ENCODE measurements at regions not wholly inside any gene's neighbourhood (a gene's known extent, or its start where the extent isn't known, plus 50 kb on each side); places are given as distances from the start of the nearest gene placed in this dataset.
A peak's percentile ranks its signal among the peaks of the same experiment; 100 is the strongest.
"Not testable (repeated sequence)": the region's sequence is repeated elsewhere in the genome, so short reads cannot be mapped to it uniquely, and the experiment has no call there.

GRCh38 chr12:45490232-45490881 lies 239.1 kb upstream of the ARID2 start:
- no peak for DNase-seq (ENCODE audit: low read depth)

GRCh38 chr12:45494279-45494678 lies 235.2 kb upstream of the ARID2 start:
- DNase-seq (ENCODE audit: low read depth) = no peak

DNA sequence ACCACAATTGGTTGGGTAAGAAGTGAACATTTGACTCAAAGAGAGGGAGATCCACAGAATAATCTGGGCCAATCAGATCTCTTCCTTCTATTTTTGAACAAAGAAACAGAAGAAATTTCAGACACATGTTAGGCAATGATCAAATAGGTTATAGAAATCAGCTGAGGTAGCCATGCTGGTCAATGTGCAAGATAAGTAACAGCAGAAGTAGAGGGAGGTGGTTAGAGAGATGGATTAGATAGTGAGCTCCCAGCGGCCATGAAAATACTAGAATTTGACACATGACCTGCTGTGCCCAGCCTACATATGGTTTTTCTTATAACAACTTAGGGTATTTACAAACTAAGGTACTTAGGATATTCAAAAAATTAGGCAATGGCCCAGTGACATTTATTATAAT lies 230.9 kb upstream of the ARID2 start:
- DNase-seq (ENCODE audit: low read depth) = no peak

GRCh38 chr12:45502481-45503128 lies 226.9 kb upstream of the ARID2 start:
- DNase-seq (ENCODE audit: low read depth) = no peak

DNA sequence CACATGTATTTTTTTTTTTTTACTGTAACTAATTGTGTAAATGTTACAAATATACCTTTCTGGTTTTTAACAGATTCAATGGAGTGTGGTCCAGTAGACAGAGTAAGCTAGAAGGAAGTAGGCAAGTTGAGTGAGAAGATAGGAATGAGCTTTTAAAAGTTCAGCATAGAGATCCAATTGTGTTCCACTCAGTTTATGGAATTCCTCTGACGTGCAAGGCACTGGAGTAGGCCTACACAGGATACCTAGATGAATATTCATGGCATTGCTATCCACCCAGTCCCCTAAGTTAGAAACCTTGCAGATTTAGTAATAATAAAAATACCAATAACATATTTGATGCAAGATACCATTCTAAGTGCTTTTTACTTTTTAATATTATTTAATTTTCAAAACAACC lies 225.6 kb upstream of the ARID2 start:
- DNase-seq (ENCODE audit: low read depth) = no peak

DNA sequence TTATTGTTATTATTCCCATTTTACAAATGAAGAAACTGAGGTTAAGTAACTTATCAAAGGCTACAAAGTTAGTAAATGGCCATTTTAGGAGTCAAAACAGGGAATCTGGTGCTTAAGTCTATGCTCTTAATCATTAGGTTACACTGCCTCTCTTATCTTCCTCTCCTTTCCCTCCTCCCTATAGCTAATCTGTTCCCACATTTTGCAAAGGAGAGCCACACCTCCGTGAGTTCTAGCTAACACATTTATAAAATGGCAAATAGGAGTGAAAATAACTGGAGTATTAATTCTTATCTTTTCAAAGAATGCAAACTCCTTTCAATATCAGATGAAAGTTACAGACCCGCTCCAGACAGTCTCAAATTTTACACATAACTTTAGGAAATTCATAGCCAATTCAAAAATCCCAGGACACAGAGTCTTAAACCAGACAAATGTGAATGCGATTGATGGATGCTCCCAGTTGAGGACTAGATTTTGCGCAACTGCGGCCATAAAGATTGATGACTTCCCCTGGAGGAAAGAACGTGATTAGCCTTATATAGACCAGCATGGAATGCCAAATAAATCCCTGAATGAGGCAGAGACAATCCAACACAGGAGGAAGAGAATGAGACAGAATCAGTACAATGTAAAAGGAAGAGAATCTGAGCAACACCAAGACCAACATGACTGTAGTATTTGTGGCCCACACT lies 225.0 kb upstream of the ARID2 start:
- DNase-seq (ENCODE audit: low read depth) = no peak

DNA sequence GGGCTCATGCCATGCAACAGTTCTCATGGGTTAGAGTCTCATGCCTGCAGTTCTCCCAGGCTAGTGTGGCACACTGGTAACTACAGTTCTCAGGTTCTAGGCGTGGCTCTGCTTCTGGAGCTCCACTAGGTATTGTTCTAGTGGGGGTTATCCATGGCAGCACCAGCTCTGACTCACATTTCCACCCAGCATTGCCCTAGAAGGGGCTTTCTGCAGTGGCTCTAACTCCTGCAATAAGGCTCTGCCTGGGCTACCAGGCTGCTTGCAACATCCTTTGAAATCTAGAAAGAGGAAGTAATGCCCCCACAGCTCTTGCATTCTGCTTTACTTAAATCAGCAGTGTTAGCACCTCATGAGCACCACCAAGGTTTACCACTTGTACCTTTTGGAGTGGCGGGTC lies 220.3 kb upstream of the ARID2 start:
- DNase-seq (ENCODE audit: low read depth) = no peak

GRCh38 chr12:45509621-45510020 lies 219.9 kb upstream of the ARID2 start:
- no peak for DNase-seq (ENCODE audit: low read depth)

DNA sequence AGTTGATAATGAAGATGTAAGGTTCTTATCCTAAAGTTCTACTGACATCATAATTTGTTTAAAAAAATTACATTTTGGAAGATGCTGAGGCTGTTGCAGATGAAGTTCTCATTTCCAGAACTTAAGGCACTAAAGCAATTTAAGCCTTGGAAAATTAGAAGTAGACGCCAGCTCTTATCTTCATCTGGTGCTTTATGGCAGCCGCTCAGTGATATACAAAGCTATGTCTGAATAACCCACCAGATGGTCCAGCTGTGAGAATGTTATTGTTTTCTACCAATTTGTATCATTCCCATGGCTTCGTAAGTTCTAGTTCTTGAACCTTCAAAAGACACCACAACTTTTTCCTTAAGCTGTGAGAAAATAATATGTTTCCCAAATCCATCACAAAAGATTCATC lies 212.1 kb upstream of the ARID2 start:
- no peak for DNase-seq (ENCODE audit: low read depth)

- DNase-seq (ENCODE audit: low read depth) = no peak
Observed at GRCh38 chr12:45518291-45519235, 210.9 kb upstream of the ARID2 start.

DNA sequence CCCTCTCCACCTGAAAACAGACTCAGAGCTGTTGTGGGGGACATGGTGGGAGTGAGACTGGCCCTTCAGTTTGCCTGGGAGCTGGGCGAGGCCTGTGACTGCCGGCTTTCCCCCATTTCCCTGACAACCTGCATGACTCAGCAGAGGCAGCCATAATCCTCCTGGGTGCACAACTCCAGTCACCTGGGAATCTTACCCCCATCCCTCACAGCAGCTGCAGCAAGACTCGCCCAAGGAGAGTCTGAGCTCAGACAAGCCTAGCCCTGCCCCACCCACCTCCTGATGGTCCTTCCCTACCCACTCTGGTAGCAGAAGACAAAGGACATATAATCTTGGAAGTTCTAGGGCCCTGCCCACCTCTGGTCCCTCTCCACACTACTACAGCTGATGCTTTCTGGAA lies 207.3 kb upstream of the ARID2 start:
- DNase-seq (ENCODE audit: low read depth) = no peak

DNA sequence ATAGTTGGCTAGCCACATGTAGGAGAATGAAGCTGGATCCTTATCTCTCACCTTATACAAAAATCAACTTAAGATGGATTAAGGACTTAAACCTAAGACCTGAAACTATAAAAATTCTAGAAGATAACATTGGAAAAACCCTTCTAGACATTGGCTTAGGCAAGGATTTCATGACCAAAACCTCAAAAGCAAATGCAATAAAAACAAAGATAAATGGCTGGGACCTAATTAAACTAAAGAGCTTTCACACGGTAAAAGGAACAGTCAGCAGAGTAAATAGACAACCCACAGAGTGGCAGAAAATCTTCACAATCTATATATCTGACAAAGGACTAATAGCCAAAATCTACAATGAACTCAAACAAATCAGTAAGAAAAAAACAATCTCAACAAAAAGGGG lies 202.7 kb upstream of the ARID2 start:
- not testable (repeated sequence) for DNase-seq (ENCODE audit: low read depth)

- DNase-seq (ENCODE audit: low read depth) = no peak
Observed at GRCh38 chr12:45532113-45532512, 197.4 kb upstream of the ARID2 start.

- no peak for DNase-seq (ENCODE audit: low read depth)
Observed at GRCh38 chr12:45535610-45536180, 193.8 kb upstream of the ARID2 start.

DNA sequence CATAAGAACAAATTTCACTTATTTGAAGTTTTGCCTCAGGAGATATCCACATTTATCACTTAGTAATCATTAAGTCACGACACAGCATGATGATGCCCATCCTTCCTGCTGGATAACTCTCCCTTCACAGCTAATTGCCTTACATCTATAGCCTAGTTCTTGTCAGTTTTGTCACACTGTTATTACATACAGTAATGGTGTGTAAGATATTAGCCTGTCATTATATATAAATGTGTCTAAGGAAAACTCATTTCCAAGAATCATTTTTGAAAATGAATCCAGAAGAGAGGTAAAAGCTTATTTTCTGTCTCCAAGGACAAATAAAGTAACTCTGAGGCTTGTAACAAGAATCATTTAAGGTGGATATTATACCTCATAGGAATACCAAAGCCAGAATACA lies 193.2 kb upstream of the ARID2 start:
- no peak for DNase-seq (ENCODE audit: low read depth)

DNA sequence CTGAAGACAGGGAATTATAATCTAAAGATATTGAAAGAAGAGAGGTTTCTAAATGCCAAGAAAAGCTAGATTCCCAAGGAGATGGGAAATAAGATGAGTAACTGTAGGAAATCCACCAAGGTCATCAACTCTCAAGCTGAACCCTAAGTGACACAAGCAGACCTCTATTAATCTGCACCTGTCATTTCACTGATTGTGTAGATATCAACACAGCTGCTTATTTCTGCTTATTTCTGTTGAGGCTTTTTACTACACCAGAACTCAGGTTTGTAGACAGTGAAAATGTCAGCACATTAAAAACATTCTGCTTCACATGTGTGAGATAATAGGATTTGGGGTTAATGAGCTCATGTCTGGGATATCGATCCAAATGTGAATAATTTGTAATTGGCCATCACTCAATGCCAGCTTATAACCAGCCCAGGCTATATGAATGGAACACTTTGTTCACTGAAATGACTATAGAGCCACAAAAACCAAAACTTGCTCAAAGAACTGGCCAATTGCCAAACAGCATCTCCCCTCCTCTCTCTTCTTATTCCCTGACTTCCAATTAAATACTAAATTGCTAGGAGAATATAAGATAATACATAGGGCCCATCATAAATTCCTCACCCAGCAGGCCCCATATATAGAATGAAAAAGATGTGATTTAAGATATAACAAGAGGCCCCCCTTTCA lies 188.7 kb upstream of the ARID2 start:
- DNase-seq (ENCODE audit: low read depth) = no peak

DNA sequence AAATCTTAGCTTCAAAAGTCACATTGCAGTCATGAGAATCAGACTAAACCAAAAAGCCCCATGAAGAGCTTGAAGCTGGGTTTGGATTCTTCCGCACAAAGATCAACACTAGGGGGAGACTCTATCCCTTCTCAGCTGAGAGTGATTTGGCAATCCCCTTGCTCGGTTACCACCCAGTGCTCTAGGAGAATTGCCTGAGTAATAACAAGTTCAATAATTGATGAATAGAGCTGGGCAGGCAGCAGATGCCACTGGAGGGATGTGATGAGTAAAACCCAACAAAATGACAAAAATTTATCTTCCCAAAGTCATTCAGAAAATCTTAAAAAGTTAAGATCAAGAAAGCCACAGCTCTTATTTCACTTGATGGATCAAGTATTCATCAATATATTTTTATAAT lies 185.6 kb upstream of the ARID2 start:
- peak; percentile 69 for DNase-seq (ENCODE audit: low read depth)

- no peak for DNase-seq (ENCODE audit: low read depth)
Observed at GRCh38 chr12:45546545-45546944, 183.0 kb upstream of the ARID2 start.

DNA sequence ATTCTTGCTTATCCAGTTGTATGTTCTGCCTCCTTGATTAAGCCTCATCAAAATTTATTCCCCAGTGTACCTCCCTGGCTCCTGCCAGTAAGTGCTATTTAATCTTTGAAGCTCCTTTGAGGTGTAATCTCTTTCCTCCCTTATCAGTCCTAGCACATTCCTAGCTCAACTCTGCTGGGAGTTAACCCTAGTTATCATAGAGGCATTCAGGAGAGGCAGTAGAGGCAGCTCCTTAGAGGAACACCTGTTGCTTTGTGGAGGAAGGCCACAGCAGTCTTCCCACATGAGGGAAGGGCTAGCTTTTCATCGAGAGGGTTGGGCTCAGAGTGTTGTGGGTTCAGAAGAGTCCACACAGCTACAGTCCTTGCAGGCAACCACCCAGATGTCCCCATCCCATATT lies 182.4 kb upstream of the ARID2 start:
- no peak for DNase-seq (ENCODE audit: low read depth)

GRCh38 chr12:45547822-45548221 lies 181.7 kb upstream of the ARID2 start:
- DNase-seq (ENCODE audit: low read depth) = no peak

GRCh38 chr12:45548426-45548825 lies 181.1 kb upstream of the ARID2 start:
- DNase-seq (ENCODE audit: low read depth) = no peak
